ENCODE measurements at regions not wholly inside any gene's neighbourhood (a gene's known extent, or its start where the extent isn't known, plus 50 kb on each side); places are given as distances from the start of the nearest gene placed in this dataset.

GRCh38 chr4:121277194-121278105 lies 103.4 kb downstream of the QRFPR start:
- peak; percentile 58 for DNase-seq (ENCODE audit: low spot score)

- DNase-seq (ENCODE audit: low spot score): no peak
Observed at GRCh38 chr4:121273191-121273590, 107.6 kb downstream of the QRFPR start.

GRCh38 chr4:121272526-121272925 lies 108.3 kb downstream of the QRFPR start:
- no peak for DNase-seq (ENCODE audit: low spot score)

- no peak for DNase-seq (ENCODE audit: low spot score)
Observed at GRCh38 chr4:121270389-121270788, 106.3 kb upstream of the TNIP3 start.

- DNase-seq (ENCODE audit: low spot score): no peak
Observed at GRCh38 chr4:121269001-121269400, 104.9 kb upstream of the TNIP3 start.

- no peak for DNase-seq (ENCODE audit: low spot score)
Observed at GRCh38 chr4:121266982-121267381, 102.9 kb upstream of the TNIP3 start.

GRCh38 chr4:121256887-121257466 lies 92.9 kb upstream of the TNIP3 start:
- no peak for DNase-seq (ENCODE audit: low spot score)

- no peak for DNase-seq (ENCODE audit: low spot score)
Observed at GRCh38 chr4:121255986-121256750, 92.0 kb upstream of the TNIP3 start.

GRCh38 chr4:121253961-121254360 lies 89.8 kb upstream of the TNIP3 start:
- no peak for DNase-seq (ENCODE audit: low spot score)

GRCh38 chr4:121252224-121252806 lies 88.2 kb upstream of the TNIP3 start:
- peak; percentile 86 for DNase-seq (ENCODE audit: low spot score)

GRCh38 chr4:121248747-121249146 lies 84.6 kb upstream of the TNIP3 start:
- DNase-seq (ENCODE audit: low spot score): no peak

- DNase-seq (ENCODE audit: low spot score): no peak
Observed at GRCh38 chr4:121246698-121247097, 82.6 kb upstream of the TNIP3 start.

- DNase-seq (ENCODE audit: low spot score): no peak
Observed at GRCh38 chr4:121243485-121243884, 79.4 kb upstream of the TNIP3 start.

GRCh38 chr4:121242188-121242750 lies 78.1 kb upstream of the TNIP3 start:
- DNase-seq (ENCODE audit: low spot score): no peak

GRCh38 chr4:121239951-121240350 lies 75.8 kb upstream of the TNIP3 start:
- no peak for DNase-seq (ENCODE audit: low spot score)

- no peak for DNase-seq (ENCODE audit: low spot score)
Observed at GRCh38 chr4:121238461-121238860, 74.3 kb upstream of the TNIP3 start.

GRCh38 chr4:121237069-121237399 lies 72.9 kb upstream of the TNIP3 start:
- no peak for DNase-seq (ENCODE audit: low spot score)

GRCh38 chr4:121236353-121237068 lies 72.4 kb upstream of the TNIP3 start:
- DNase-seq (ENCODE audit: low spot score): no peak

GRCh38 chr4:121233982-121234381 lies 69.9 kb upstream of the TNIP3 start:
- no peak for DNase-seq (ENCODE audit: low spot score)

- DNase-seq (ENCODE audit: low spot score): no peak
Observed at GRCh38 chr4:121229993-121230392, 65.9 kb upstream of the TNIP3 start.

GRCh38 chr4:121228848-121229247 lies 64.7 kb upstream of the TNIP3 start:
- DNase-seq (ENCODE audit: low spot score): no peak

All from HT-29 (cell line).